Thyroid gland (tissue), 4 donors: ENCODE measurements at regions not wholly inside any gene's neighbourhood (a gene's known extent, or its start where the extent isn't known, plus 50 kb on each side); places are given as distances from the start of the nearest gene placed in this dataset.

Experiments
- POLR2A ChIP-seq, 2 donors: fragments of 450-650 bp; IDR thresholded peaks; one replicate each; pipeline ENCODE4 v1.6.1; 2017; ENCODE audit warnings: antibody characterized with exemption in 2 of 2, mild to moderate bottlenecking in 2 of 2, moderate library complexity in 1 of 2
- TF ChIP-seq, protein P1 (sequence below), 6 experiments: fragments of 200-600 bp in 3 of 6; fragments of 450-650 bp in 3 of 6; sonication (generic) in 3 of 6; IDR thresholded peaks; one replicate each; pipeline ENCODE4 v1.5.1; 2016 to 2019; ENCODE audit warnings: antibody characterized with exemption in 6 of 6, mild to moderate bottlenecking in 2 of 6, inconsistent platforms in 1 of 6, moderate library complexity in 1 of 6

DNA sequence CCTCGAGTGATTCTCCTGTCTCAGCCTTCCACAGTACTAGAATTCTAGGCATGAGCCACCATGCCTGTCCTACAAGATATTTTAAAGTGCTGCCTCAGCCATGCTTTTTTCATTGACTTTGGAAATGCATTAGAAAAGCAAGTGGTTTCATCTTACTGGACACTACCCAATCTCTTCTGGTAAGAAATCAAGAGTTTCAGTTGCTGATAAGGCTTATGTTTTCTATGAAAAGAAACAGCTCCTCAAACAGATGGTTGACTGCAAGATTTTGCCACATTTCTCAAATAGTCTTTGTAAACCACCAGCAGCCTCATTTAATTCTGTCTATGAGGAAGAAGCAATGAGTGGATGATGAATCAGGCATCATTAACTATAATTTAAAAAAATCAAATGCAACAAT is 264.5 kb upstream of the LRP1B start:
- TF ChIP-seq, protein P1, sequence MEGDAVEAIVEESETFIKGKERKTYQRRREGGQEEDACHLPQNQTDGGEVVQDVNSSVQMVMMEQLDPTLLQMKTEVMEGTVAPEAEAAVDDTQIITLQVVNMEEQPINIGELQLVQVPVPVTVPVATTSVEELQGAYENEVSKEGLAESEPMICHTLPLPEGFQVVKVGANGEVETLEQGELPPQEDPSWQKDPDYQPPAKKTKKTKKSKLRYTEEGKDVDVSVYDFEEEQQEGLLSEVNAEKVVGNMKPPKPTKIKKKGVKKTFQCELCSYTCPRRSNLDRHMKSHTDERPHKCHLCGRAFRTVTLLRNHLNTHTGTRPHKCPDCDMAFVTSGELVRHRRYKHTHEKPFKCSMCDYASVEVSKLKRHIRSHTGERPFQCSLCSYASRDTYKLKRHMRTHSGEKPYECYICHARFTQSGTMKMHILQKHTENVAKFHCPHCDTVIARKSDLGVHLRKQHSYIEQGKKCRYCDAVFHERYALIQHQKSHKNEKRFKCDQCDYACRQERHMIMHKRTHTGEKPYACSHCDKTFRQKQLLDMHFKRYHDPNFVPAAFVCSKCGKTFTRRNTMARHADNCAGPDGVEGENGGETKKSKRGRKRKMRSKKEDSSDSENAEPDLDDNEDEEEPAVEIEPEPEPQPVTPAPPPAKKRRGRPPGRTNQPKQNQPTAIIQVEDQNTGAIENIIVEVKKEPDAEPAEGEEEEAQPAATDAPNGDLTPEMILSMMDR (IDR thresholded peaks at IDR 0.05), result no peak
- TF ChIP-seq POLR2A (IDR thresholded peaks at IDR 0.05), result no peak
